ENCODE measurements at regions not wholly inside any gene's neighbourhood (a gene's known extent, or its start where the extent isn't known, plus 50 kb on each side); places are given as distances from the start of the nearest gene placed in this dataset.

GRCh38 chr1:38284953-38285352 is 238.4 kb upstream of the POU3F1 start:
- no peaks in the 10 kb centered on the region for H3K36me3 ChIP-seq (ENCODE audit: insufficient read depth)
- H3K27ac Mint-ChIP-seq = no peak overlapping the region
- H3F3A ChIP-seq (replicated peaks; ENCODE audit: low read depth) = 0 out of 2 replicates have a peak, but pooled peaks cover 2% of the 10 kb centered on the region
- peaks cover 6% of the 10 kb centered on the region for H3K9me3 Mint-ChIP-seq
- no peak overlapping the region for H3K27ac ChIP-seq (ENCODE audit: low read depth)
- H3K4me3 ChIP-seq = no peak overlapping the region
- H3K79me2 ChIP-seq (replicated peaks; ENCODE audit: insufficient read depth) = no peaks in the 10 kb centered on the region
- no peaks in the 10 kb centered on the region for H3K27me3 ChIP-seq (ENCODE audit: insufficient read depth)
- TF ChIP-seq, protein P1, sequence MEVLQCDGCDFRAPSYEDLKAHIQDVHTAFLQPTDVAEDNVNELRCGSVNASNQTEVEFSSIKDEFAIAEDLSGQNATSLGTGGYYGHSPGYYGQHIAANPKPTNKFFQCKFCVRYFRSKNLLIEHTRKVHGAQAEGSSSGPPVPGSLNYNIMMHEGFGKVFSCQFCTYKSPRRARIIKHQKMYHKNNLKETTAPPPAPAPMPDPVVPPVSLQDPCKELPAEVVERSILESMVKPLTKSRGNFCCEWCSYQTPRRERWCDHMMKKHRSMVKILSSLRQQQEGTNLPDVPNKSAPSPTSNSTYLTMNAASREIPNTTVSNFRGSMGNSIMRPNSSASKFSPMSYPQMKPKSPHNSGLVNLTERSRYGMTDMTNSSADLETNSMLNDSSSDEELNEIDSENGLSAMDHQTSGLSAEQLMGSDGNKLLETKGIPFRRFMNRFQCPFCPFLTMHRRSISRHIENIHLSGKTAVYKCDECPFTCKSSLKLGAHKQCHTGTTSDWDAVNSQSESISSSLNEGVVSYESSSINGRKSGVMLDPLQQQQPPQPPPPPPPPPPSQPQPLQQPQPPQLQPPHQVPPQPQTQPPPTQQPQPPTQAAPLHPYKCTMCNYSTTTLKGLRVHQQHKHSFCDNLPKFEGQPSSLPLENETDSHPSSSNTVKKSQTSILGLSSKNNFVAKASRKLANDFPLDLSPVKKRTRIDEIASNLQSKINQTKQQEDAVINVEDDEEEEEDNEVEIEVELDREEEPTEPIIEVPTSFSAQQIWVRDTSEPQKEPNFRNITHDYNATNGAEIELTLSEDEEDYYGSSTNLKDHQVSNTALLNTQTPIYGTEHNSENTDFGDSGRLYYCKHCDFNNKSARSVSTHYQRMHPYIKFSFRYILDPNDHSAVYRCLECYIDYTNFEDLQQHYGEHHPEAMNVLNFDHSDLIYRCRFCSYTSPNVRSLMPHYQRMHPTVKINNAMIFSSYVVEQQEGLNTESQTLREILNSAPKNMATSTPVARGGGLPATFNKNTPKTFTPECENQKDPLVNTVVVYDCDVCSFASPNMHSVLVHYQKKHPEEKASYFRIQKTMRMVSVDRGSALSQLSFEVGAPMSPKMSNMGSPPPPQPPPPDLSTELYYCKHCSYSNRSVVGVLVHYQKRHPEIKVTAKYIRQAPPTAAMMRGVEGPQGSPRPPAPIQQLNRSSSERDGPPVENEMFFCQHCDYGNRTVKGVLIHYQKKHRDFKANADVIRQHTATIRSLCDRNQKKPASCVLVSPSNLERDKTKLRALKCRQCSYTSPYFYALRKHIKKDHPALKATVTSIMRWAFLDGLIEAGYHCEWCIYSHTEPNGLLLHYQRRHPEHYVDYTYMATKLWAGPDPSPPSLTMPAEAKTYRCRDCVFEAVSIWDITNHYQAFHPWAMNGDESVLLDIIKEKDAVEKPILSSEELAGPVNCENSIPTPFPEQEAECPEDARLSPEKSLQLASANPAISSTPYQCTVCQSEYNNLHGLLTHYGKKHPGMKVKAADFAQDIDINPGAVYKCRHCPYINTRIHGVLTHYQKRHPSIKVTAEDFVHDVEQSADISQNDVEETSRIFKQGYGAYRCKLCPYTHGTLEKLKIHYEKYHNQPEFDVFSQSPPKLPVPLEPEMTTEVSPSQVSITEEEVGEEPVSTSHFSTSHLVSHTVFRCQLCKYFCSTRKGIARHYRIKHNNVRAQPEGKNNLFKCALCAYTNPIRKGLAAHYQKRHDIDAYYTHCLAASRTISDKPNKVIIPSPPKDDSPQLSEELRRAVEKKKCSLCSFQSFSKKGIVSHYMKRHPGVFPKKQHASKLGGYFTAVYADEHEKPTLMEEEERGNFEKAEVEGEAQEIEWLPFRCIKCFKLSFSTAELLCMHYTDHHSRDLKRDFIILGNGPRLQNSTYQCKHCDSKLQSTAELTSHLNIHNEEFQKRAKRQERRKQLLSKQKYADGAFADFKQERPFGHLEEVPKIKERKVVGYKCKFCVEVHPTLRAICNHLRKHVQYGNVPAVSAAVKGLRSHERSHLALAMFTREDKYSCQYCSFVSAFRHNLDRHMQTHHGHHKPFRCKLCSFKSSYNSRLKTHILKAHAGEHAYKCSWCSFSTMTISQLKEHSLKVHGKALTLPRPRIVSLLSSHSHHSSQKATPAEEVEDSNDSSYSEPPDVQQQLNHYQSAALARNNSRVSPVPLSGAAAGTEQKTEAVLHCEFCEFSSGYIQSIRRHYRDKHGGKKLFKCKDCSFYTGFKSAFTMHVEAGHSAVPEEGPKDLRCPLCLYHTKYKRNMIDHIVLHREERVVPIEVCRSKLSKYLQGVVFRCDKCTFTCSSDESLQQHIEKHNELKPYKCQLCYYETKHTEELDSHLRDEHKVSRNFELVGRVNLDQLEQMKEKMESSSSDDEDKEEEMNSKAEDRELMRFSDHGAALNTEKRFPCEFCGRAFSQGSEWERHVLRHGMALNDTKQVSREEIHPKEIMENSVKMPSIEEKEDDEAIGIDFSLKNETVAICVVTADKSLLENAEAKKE (CRISPR knock-in tag; IDR thresholded peaks at IDR 0.05) = no peak
- TF ChIP-seq CREB1 (CRISPR knock-in tag; IDR thresholded peaks at IDR 0.05; ENCODE audit: low read depth) = no peak
- no peaks in the 10 kb centered on the region for H3K9me2 ChIP-seq (ENCODE audit: insufficient read depth)
- peaks cover 6% of the 10 kb centered on the region for H3K27me3 Mint-ChIP-seq (ENCODE audit: insufficient read depth, low read depth, poor library complexity)
- peaks cover 29% of the 10 kb centered on the region for H3K4me1 Mint-ChIP-seq
- H3K4me3 Mint-ChIP-seq = no peak overlapping the region
- no peak overlapping the region for H2AFZ ChIP-seq
- H3K4me2 ChIP-seq = no peak overlapping the region
- H4K20me1 ChIP-seq (replicated peaks; ENCODE audit: insufficient read depth) = no peaks in the 10 kb centered on the region
- peaks cover 22% of the 10 kb centered on the region for H3K4me1 ChIP-seq (ENCODE audit: insufficient read depth)
- H3K36me3 Mint-ChIP-seq (ENCODE audit: low read depth) = peaks cover 1% of the 10 kb centered on the region; the same call in 1 of the 3 replicates
- no peak for DNase-seq (ENCODE audit: low spot score)
- ATAC-seq = no peak

DNA sequence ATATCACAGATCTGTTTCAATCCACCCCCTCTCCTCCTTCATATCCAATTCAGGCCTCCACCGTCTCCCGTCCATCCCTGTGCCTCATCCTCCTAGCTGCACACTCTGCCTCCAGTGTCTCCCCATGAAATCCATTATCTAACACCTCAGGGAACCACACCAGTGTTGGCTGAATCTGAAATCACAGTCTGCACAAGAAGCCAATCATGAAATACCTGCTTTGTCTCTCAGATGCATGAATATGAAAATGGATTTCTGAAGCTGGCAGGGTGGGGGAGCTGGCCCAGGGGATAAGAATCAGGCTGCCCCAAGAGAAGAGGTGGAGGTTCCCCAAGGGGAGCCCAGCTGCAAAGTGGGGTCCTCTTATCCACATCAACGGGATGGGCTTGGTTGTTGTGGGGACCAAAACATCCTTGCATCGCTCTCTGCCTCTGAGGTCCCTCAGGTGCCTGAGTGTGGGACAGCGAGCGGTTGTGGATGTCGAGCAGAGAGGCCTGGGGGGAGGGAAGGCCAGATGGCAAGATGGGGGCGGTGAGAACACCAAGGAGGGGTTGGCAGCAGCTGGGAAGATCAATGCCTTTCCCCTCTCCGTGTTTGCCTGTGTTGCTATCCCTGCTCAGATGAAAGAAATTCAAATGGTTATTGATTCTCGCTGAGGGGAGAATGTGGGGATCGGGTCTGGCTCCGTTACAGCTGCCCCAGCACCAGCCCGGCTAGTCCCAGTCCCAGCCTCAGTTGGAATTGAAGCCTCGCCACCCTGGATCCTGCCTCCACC is 237.3 kb upstream of the POU3F1 start:
- H3K36me3 Mint-ChIP-seq (ENCODE audit: low read depth) = peaks cover 11% of the 10 kb centered on the region; the same call in 2 of the 3 replicates
- Histone ChIP-seq H3K4me2 (no peak overlapping the region), H3K79me2 (replicated peaks; ENCODE audit: insufficient read depth) (no peaks in the 10 kb centered on the region), H3K27ac (ENCODE audit: low read depth) (no peak overlapping the region), H2AFZ (0 out of 2 replicates have a peak overlapping the region, but pooled peaks have one; percentile 18), H4K20me1 (replicated peaks; ENCODE audit: insufficient read depth) (no peaks in the 10 kb centered on the region), H3F3A (replicated peaks; ENCODE audit: low read depth) (0 out of 2 replicates have a peak, but pooled peaks cover 2% of the 10 kb centered on the region), H3K4me1 (ENCODE audit: insufficient read depth) (peaks cover 22% of the 10 kb centered on the region), H3K4me3 (no peak overlapping the region), H3K9me2 (ENCODE audit: insufficient read depth) (0 out of 2 replicates have a peak, but pooled peaks cover 3% of the 10 kb centered on the region), H3K27me3 (ENCODE audit: insufficient read depth) (no peaks in the 10 kb centered on the region), H3K36me3 (ENCODE audit: insufficient read depth) (peaks cover 10% of the 10 kb centered on the region)
- peaks cover 6% of the 10 kb centered on the region for H3K27me3 Mint-ChIP-seq (ENCODE audit: insufficient read depth, low read depth, poor library complexity)
- peaks cover 29% of the 10 kb centered on the region for H3K4me1 Mint-ChIP-seq
- peaks cover 17% of the 10 kb centered on the region for H3K9me3 Mint-ChIP-seq
- no peak overlapping the region for H3K27ac Mint-ChIP-seq
- no peak for DNase-seq (ENCODE audit: low spot score)
- no peak for ATAC-seq
- H3K4me3 Mint-ChIP-seq = no peak overlapping the region
- no peak for TF ChIP-seq CREB1 (CRISPR knock-in tag; IDR thresholded peaks at IDR 0.05; ENCODE audit: low read depth)
- TF ChIP-seq JUNB (IDR thresholded peaks at IDR 0.05; ENCODE audit: unreplicated experiment) = no peak
- TF ChIP-seq ETS1 (IDR thresholded peaks at IDR 0.05) = no peak
- TF ChIP-seq STAT1 (IDR thresholded peaks at IDR 0.05; ENCODE audit: unreplicated experiment) = no peak

Measured in GM23338 (cell line).